ENCODE measurements at regions not wholly inside any gene's neighbourhood (a gene's known extent, or its start where the extent isn't known, plus 50 kb on each side); places are given as distances from the start of the nearest gene placed in this dataset.

DNA sequence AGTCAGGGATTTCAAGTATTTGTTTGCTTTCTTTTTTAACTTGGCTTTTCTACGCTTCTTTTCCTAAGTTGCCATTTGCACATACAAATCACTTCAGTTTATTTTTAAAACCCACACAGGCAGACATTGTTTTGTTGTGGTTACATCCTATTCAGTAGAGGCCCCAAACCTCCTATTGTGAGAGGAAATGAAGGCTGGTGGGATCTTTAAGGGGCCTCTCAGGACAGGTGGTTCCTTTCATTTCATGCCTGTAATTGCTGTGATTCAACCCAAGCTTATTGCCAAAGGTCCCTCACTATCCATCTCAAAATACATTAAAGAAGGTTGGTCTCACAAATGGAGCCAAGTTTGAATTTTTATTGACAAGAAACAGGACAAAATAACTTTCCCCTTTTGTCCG is 257.1 kb downstream of the ADAMTS20 start:
- Histone ChIP-seq H3K9me3 (no peaks in the 10 kb centered on the region), H3K4me3 (no peak overlapping the region), H3K36me3 (no peaks in the 10 kb centered on the region), H3K27me3 (peaks cover 0 to 1% (median 0%) of the 10 kb centered on the region in 3 donors), H3K27ac (no peak overlapping the region), H3K4me1 (no peaks in the 10 kb centered on the region)
- in situ Hi-C loops (cut with MboI; ENCODE audit: low sequenced_read_pairs in 4 of 4), result loop anchor here in 2 of 4 donors (25.0 kb wide), 1 partner anchor 808 kb away; no protein-coding TSS in a partner anchor
- no peak for DNase-seq
- TF ChIP-seq POLR2A (IDR thresholded peaks at IDR 0.05), result no peak
- TF ChIP-seq, protein P1, sequence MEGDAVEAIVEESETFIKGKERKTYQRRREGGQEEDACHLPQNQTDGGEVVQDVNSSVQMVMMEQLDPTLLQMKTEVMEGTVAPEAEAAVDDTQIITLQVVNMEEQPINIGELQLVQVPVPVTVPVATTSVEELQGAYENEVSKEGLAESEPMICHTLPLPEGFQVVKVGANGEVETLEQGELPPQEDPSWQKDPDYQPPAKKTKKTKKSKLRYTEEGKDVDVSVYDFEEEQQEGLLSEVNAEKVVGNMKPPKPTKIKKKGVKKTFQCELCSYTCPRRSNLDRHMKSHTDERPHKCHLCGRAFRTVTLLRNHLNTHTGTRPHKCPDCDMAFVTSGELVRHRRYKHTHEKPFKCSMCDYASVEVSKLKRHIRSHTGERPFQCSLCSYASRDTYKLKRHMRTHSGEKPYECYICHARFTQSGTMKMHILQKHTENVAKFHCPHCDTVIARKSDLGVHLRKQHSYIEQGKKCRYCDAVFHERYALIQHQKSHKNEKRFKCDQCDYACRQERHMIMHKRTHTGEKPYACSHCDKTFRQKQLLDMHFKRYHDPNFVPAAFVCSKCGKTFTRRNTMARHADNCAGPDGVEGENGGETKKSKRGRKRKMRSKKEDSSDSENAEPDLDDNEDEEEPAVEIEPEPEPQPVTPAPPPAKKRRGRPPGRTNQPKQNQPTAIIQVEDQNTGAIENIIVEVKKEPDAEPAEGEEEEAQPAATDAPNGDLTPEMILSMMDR (IDR thresholded peaks at IDR 0.05 in 4 of 5, conservative IDR thresholded peaks at IDR 0.05 in 1 of 5), result no peak
- intact Hi-C loops (cut with DNase I; ENCODE audit: low total_unique reads), result no loop called here
- no peak for ATAC-seq

DNA sequence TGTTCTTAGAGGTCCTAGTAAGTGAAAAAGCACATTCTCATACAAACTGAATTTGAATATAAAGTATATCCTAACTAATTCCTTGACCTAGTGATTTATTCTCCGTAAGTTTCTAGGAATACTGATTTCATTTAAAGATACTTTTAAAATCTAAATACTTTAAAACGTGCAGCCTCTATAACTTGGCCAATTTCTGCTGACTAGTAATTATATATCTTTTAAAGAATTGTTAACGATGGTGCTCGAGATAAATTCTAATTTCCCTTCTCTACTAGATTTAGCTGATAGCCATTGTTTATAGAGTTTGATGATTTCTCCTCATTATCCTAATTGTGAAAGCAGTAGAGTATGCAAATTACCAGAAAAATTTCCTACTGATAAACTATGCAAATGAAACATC is 257.9 kb downstream of the ADAMTS20 start:
- ATAC-seq, result no peak
- no peaks in the 10 kb centered on the region for H3K36me3 ChIP-seq
- H3K27me3 ChIP-seq, result peaks cover 0 to 2% (median 0%) of the 10 kb centered on the region in 3 donors
- DNase-seq, result no peak
- H3K4me3 ChIP-seq, result no peak overlapping the region
- in situ Hi-C loops (cut with MboI; ENCODE audit: low sequenced_read_pairs in 4 of 4), result loop anchor here in 2 of 4 donors (25.0 kb wide), 1 partner anchor 807 kb away; no protein-coding TSS in a partner anchor
- no peak for TF ChIP-seq POLR2A (IDR thresholded peaks at IDR 0.05)
- TF ChIP-seq, protein P1 (IDR thresholded peaks at IDR 0.05 in 4 of 5, conservative IDR thresholded peaks at IDR 0.05 in 1 of 5), result no peak
- no peak overlapping the region for H3K27ac ChIP-seq
- no peaks in the 10 kb centered on the region for H3K4me1 ChIP-seq
- no peaks in the 10 kb centered on the region for H3K9me3 ChIP-seq
- intact Hi-C loops (cut with DNase I; ENCODE audit: low total_unique reads), result no loop called here

GRCh38 chr12:43293396-43293795 is 258.6 kb downstream of the ADAMTS20 start:
- no peak for TF ChIP-seq POLR2A (IDR thresholded peaks at IDR 0.05)
- TF ChIP-seq, protein P1 (IDR thresholded peaks at IDR 0.05 in 4 of 5, conservative IDR thresholded peaks at IDR 0.05 in 1 of 5), result no peak
- DNase-seq, result no peak
- no peak for ATAC-seq
- in situ Hi-C loops (cut with MboI; ENCODE audit: low sequenced_read_pairs in 4 of 4), result loop anchor here in 2 of 4 donors (25.0 kb wide), 1 partner anchor 806 kb away; no protein-coding TSS in a partner anchor
- no peaks in the 10 kb centered on the region for H3K9me3 ChIP-seq
- intact Hi-C loops (cut with DNase I; ENCODE audit: low total_unique reads), result no loop called here
- no peaks in the 10 kb centered on the region for H3K4me1 ChIP-seq
- H3K4me3 ChIP-seq, result no peak overlapping the region
- no peaks in the 10 kb centered on the region for H3K36me3 ChIP-seq
- no peak overlapping the region for H3K27ac ChIP-seq
- peaks cover 0 to 2% (median 0%) of the 10 kb centered on the region in 3 donors for H3K27me3 ChIP-seq

DNA sequence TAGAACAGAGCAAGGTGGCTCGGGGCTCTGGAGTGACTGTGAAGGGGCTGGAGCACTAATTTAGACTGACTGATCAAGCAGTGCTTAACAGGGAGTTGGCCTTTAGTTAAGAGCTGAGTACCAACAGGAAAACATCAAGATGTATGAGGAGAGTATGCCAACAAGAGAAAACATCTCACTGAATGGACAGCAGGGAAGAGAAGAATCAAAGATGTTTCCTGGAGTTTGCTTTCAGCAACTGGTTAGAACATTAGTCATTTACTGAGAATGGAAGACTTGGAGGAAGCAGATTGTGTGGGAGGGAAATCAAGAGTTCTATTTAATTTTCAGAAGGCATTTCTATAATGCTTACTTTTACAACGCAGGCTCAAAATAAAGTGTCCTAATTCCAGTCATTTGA is 259.3 kb downstream of the ADAMTS20 start:
- H3K36me3 ChIP-seq, result no peaks in the 10 kb centered on the region
- H3K27ac ChIP-seq, result no peak overlapping the region
- no peaks in the 10 kb centered on the region for H3K9me3 ChIP-seq
- no peak overlapping the region for H3K4me3 ChIP-seq
- peaks cover 0 to 2% (median 0%) of the 10 kb centered on the region in 3 donors for H3K27me3 ChIP-seq
- no peaks in the 10 kb centered on the region for H3K4me1 ChIP-seq
- in situ Hi-C loops (cut with MboI; ENCODE audit: low sequenced_read_pairs in 4 of 4) (loop anchor here in 2 of 4 donors (25.0 kb wide), 1 partner anchor 805 kb away; no protein-coding TSS in a partner anchor), intact Hi-C loops (cut with DNase I; ENCODE audit: low total_unique reads) (no loop called here)
- no peak for DNase-seq
- TF ChIP-seq, protein P1 (IDR thresholded peaks at IDR 0.05 in 4 of 5, conservative IDR thresholded peaks at IDR 0.05 in 1 of 5), result no peak
- TF ChIP-seq POLR2A (IDR thresholded peaks at IDR 0.05), result no peak
- ATAC-seq, result no peak

GRCh38 chr12:43291516-43291915 is 260.5 kb downstream of the ADAMTS20 start:
- no peak overlapping the region for H3K4me3 ChIP-seq
- no peak for DNase-seq
- in situ Hi-C loops (cut with MboI; ENCODE audit: low sequenced_read_pairs in 4 of 4) (loop anchor here in 2 of 4 donors (25.0 kb wide), 1 partner anchor 804 kb away; no protein-coding TSS in a partner anchor), intact Hi-C loops (cut with DNase I; ENCODE audit: low total_unique reads) (no loop called here)
- no peaks in the 10 kb centered on the region for H3K36me3 ChIP-seq
- H3K27me3 ChIP-seq, result peaks cover 0 to 2% (median 0%) of the 10 kb centered on the region in 3 donors
- no peak for ATAC-seq
- H3K4me1 ChIP-seq, result no peaks in the 10 kb centered on the region
- no peak overlapping the region for H3K27ac ChIP-seq
- H3K9me3 ChIP-seq, result no peaks in the 10 kb centered on the region
- TF ChIP-seq, protein P1 (IDR thresholded peaks at IDR 0.05 in 4 of 5, conservative IDR thresholded peaks at IDR 0.05 in 1 of 5), result no peak
- no peak for TF ChIP-seq POLR2A (IDR thresholded peaks at IDR 0.05)
